GM12878 (cell line): ENCODE measurements at regions not wholly inside any gene's neighbourhood (a gene's known extent, or its start where the extent isn't known, plus 50 kb on each side); places are given as distances from the start of the nearest gene placed in this dataset.
A peak's percentile ranks its signal among the peaks of the same experiment; 100 is the strongest.

Source experiments
- E2F8 ChIP-seq: fragments of 450-650 bp; IDR thresholded peaks from 2 replicates; pipeline ENCODE4 v1.6.1; 2018; ENCODE audit warnings: mild to moderate bottlenecking, low read depth, moderate library complexity; ENCODE audit not compliant: partially characterized antibody
- ESRRA ChIP-seq: IDR thresholded peaks from 2 replicates; pipeline ENCODE4 v1.6.1; 2012; ENCODE audit warnings: mild to moderate bottlenecking, low read length, improper control_type of control experiment
- GABPA ChIP-seq: IDR thresholded peaks from 2 replicates; pipeline ENCODE4 v1.6.1; 2014; ENCODE audit warnings: antibody characterized with exemption, low read depth, mild to moderate bottlenecking, inconsistent platforms
- HSF1 ChIP-seq: fragments of 150-350 bp; IDR thresholded peaks from 2 replicates; pipeline ENCODE4 v1.6.1; 2014; ENCODE audit warnings: mild to moderate bottlenecking, low read depth, low read length
- IRF5 ChIP-seq: fragments of 450-650 bp; IDR thresholded peaks from 2 replicates; pipeline ENCODE4 v1.6.1; 2017; ENCODE audit warnings: borderline replicate concordance
- JUNB ChIP-seq: IDR thresholded peaks from 2 replicates; pipeline ENCODE4 v1.6.1; 2016; ENCODE audit warnings: antibody characterized with exemption, mild to moderate bottlenecking
- JUND ChIP-seq: IDR thresholded peaks from 2 replicates; pipeline ENCODE4 v1.6.1; 2012; ENCODE audit warnings: low read depth, mild to moderate bottlenecking, low read length, improper control_type of control experiment, moderate library complexity
- MXI1 ChIP-seq: fragments of 150-350 bp; IDR thresholded peaks from 2 replicates; pipeline ENCODE4 v1.6.1; 2011; ENCODE audit warnings: low read depth, mild to moderate bottlenecking, inconsistent platforms, low read length, improper control_type of control experiment
- NFIC ChIP-seq: IDR thresholded peaks from 2 replicates; pipeline ENCODE4 v1.6.1; 2012; ENCODE audit warnings: low read depth, mild to moderate bottlenecking, inconsistent platforms, low read length, moderate library complexity
- NKRF ChIP-seq: fragments of 450-650 bp; conservative IDR thresholded peaks from 2 replicates; pipeline ENCODE4 v1.6.1; 2017; ENCODE audit warnings: mild to moderate bottlenecking, moderate library complexity
- NR2C2 ChIP-seq: IDR thresholded peaks from 2 replicates; pipeline ENCODE4 v1.6.1; 2011; ENCODE audit warnings: borderline replicate concordance, low read depth; ENCODE audit not compliant: control insufficient read depth, insufficient read length
- RFX5 ChIP-seq: IDR thresholded peaks from 2 replicates; pipeline ENCODE4 v1.6.1; 2011; ENCODE audit warnings: low read depth, low read length, improper control_type of control experiment
- RUNX3 ChIP-seq: IDR thresholded peaks from 2 replicates; pipeline ENCODE4 v1.6.1; 2012; ENCODE audit warnings: low read length, inconsistent platforms
- SIN3A ChIP-seq: IDR thresholded peaks from 2 replicates; pipeline ENCODE4 v1.6.1; 2012; ENCODE audit warnings: low read depth, low read length, improper control_type of control experiment
- SMAD1 ChIP-seq: fragments of 450-650 bp; IDR thresholded peaks from 2 replicates; pipeline ENCODE4 v1.6.1; 2018; ENCODE audit warnings: mild to moderate bottlenecking, low read depth; ENCODE audit not compliant: partially characterized antibody
- ZNF207 ChIP-seq: fragments of 450-650 bp; IDR thresholded peaks from 2 replicates; pipeline ENCODE4 v1.6.1; 2014; ENCODE audit warnings: antibody characterized with exemption, mild to moderate bottlenecking, borderline replicate concordance
- TF ChIP-seq, protein P1 (sequence below): IDR thresholded peaks from 2 replicates; pipeline ENCODE4 v1.6.1; 2011; ENCODE audit warnings: borderline replicate concordance, low read depth, mild to moderate bottlenecking, moderate library complexity, low read length; ENCODE audit not compliant: insufficient read depth, poor library complexity, severe bottlenecking
- TF ChIP-seq, protein P2 (sequence below): fragments of 450-650 bp; formaldehyde crosslinking; IDR thresholded peaks from 2 replicates; pipeline ENCODE4 v1.4.0; 2022; ENCODE audit warnings: mild to moderate bottlenecking, moderate library complexity

GRCh38 chr4:79163981-79164490, 161.8 kb downstream of the NAA11 start (continued):
- TF ChIP-seq, protein P1, sequence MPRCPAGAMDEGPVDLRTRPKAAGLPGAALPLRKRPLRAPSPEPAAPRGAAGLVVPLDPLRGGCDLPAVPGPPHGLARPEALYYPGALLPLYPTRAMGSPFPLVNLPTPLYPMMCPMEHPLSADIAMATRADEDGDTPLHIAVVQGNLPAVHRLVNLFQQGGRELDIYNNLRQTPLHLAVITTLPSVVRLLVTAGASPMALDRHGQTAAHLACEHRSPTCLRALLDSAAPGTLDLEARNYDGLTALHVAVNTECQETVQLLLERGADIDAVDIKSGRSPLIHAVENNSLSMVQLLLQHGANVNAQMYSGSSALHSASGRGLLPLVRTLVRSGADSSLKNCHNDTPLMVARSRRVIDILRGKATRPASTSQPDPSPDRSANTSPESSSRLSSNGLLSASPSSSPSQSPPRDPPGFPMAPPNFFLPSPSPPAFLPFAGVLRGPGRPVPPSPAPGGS, result peak; percentile 15
- TF ChIP-seq NKRF, result no peak
- no peak for TF ChIP-seq ESRRA
- no peak for TF ChIP-seq JUND
- no peak for TF ChIP-seq HSF1
- no peak for TF ChIP-seq RFX5
- TF ChIP-seq, protein P2, sequence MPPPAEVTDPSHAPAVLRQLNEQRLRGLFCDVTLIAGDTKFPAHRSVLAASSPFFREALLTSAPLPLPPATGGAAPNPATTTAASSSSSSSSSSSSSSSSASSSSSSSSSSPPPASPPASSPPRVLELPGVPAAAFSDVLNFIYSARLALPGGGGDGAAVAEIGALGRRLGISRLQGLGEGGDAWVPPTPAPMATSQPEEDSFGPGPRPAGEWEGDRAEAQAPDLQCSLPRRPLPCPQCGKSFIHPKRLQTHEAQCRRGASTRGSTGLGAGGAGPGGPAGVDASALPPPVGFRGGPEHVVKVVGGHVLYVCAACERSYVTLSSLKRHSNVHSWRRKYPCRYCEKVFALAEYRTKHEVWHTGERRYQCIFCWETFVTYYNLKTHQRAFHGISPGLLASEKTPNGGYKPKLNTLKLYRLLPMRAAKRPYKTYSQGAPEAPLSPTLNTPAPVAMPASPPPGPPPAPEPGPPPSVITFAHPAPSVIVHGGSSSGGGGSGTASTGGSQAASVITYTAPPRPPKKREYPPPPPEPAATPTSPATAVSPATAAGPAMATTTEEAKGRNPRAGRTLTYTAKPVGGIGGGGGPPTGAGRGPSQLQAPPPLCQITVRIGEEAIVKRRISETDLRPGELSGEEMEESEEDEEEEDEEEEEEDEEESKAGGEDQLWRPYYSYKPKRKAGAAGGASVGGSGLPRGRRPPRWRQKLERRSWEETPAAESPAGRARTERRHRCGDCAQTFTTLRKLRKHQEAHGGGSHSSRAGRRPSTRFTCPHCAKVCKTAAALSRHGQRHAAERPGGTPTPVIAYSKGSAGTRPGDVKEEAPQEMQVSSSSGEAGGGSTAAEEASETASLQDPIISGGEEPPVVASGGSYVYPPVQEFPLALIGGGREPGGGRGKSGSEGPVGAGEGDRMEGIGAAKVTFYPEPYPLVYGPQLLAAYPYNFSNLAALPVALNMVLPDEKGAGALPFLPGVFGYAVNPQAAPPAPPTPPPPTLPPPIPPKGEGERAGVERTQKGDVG (CRISPR knock-in tag), result no peak
- peak; percentile 85 for TF ChIP-seq JUNB
- TF ChIP-seq SIN3A, result no peak
- TF ChIP-seq NR2C2, result no peak
- TF ChIP-seq MXI1, result no peak
- TF ChIP-seq ZNF207, result no peak
- TF ChIP-seq GABPA, result peak; percentile 31; the same call in 1 of the 2 replicates
- no peak for TF ChIP-seq SMAD1
- peak; percentile 82 for TF ChIP-seq NFIC
- peak; percentile 73 for TF ChIP-seq RUNX3
- no peak for TF ChIP-seq IRF5
- no peak for TF ChIP-seq E2F8
